ENCODE measurements at regions not wholly inside any gene's neighbourhood (a gene's known extent, or its start where the extent isn't known, plus 50 kb on each side); places are given as distances from the start of the nearest gene placed in this dataset.

DNA sequence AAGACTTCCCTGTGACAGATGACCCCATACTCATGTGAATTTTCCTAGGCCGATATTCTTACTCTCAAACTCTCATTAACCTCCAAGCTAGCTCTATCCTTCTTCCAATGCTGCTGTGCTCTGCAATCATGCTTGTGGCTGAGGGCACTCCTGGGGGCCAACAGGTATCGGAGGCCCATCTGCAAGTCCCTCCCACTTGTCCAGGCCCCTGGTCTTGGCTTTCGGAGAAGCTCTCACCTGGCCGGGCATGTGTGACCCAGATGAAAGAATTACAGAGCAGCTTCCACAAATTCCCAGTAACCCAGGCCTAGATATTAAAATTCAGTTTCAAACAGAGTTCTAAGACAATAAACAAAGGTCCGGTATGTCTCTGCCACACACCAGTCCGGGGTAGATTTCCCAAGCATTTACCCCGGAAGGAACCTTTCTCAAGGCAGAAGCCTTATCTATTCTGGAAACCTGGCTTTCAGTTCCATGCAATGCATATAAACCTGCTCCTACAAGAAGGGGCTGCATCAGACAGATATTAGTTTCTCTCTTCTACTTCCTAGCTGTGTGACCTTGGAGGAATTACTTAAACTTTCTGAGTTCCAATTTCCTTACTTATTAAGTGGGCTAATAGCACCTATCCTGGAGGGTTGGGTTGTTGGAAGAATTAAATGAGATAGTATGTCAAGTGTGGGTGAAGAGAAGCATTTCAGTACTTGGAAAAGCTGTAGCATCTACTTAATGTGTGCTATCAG is 270.8 kb downstream of the PTTG2 start:
- no peak for DNase-seq

DNA sequence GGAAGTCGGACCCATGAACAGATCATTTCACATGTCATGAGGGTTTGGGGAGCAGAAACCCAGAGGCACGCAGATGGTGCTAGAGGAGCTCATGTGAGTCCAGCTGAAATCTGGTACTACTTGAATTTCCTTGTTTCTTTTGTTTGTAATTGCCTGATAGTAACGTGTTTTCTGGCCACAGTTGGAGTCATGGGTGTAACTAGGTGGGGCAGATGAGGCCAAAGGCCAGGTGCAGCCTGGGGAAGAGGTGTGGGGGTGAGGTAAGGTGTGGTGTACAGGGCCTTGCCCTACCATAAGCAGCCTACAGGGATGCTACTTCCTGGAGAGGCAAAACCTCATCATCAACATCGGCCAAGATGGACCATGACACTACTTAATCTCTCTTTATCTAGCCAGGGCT is 271.4 kb downstream of the PTTG2 start:
- DNase-seq, result no peak

DNA sequence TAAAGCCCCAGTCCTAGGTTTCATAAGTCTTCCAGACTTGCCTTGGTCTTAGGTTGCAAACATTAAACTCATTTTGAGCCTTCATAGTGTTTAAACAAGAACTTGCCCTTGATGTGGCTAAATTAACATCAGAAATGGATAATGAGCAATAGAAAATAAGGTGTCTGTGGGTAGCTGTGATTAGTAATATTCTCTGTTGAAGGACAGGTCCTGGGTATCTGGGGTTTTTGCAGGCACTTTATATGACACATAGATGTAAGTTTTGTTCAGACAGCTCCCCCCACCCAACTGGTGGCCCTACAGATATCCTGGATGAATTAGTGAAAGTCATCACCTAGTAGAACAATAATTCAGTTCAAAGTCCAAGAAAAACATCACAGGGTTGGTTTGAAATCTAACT is 272.5 kb downstream of the PTTG2 start:
- no peak for DNase-seq

DNA sequence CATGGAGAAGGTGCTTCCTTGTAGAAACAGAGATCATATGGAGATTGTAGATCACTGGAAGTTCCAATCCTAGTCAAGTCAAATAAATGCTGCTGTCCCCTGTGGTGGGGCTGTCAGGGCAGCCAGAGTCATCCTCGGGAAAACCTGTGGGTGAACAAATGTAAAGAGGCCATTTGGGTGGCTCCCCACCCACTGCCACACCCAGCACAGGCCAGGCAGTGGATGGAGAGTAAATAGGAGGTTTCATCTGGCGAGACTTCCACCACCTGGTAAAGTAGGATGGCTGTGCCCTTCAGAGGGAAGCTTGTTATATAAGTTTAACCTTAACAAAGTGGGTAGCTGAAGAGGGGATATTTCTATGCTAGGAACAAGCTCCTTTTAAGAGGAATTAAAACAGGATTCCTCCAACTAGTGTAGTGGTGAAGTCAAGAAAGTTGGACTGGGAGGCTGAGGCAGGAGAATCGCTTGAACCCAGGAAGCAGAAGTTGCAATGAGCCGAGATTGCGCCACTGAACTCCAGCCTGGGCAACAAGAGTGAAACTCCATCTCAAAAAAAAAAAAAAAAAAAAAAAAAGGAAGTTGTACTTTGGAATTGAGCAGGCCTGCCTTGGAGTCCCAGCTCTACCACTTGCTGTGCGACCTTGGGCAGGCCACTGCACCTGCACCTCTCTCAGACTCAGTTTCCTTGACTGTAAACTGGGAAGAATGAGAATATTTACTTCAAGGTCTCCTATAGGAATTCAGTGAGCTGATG is 273.7 kb downstream of the PTTG2 start:
- no peak for DNase-seq

DNA sequence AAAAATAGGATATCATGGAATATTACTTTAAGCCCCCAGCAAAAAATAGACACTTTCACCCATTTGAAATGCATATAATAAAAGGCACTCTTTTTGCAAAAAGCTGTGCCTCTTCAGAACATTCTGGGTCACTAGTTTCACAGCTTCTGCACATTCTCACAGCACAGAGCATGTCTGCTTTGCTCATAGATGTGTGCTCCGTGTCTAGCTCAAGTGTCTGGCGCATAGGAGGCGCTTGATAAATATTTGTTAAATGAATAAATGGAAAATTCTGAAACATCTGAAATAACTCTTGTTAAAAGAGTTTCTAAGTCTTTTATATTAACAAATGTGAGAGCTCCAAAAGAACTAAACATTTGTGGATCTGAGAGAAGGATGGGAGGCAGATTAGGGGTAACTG is 275.2 kb downstream of the PTTG2 start:
- DNase-seq, result no peak

DNA sequence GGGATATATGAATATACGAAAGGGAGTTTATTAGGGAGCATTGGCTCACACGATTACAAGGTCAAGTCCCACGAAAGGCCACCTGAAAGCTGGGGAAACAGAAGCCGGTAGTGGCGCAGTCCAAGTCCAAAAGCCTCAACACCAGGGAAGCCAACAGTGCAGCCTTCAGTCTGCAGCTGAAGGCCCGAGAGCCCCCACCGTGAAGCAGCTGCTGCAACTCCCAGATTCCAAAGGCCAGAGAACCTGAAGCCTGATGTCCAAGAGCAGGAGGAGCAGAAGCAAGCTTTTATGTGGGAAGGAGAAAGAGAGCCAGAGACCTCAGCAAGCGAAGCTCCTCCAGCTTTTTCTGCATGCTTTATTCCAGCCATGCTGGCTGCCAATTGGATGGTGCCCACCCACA is 275.8 kb downstream of the PTTG2 start:
- DNase-seq, result no peak

DNA sequence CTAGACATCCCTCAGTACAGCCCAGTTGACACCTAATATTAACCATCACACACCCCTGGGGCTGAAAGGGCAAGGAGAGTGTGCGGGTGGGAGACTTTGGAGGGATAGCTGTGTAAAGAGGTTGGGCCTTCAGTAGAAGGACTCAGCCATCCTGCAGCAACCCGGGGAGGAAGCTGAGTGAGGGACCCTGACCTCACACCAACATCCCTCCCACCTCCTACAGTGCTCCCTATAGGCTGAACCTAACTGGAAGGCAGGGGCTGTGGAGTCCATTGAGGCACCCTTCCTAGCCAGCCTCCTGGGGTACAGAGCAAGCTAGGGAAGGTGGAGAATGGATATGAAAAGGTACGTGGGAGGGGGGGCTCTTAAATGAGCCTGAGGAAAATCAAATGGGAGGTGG is 276.3 kb downstream of the PTTG2 start:
- DNase-seq, result no peak

DNA sequence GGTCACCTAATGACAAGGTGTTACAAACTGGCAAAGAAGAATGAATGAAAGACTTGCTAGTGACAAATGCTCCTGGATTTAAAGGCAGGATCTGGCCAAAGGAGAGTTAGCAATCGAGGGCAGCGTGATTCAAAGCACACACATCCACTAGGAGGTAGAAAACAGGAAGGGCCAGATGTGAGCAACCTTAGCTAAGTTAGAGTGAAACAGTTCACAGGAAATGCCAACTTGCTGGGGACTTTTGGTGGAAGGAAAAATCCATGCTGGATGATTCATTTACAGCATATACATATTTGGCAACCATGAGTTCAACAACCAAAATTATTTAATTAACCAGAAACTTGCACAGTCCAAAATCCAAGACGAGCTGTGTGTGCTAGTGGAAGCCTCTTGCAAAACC is 276.9 kb downstream of the PTTG2 start:
- DNase-seq, result no peak

DNA sequence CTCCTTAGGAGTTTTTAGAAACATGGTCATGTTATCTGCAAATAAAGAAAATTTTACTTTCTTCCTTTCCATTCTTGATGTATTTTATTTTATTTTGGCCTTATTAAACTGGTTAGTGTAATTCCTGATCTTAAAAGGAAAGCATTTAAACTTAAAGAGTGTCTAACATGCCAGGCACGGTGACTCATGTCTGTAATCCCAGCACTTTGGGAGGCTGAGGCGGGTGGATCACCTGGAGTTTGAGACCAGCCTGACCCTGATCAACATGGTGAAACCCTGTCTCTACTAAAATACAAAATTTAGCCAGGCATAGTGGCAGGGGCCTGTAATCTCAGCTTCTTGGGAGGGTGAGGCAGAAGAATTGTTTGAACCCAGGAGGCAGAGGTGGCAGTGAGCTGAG is 281.3 kb downstream of the PTTG2 start:
- DNase-seq, result no peak

DNA sequence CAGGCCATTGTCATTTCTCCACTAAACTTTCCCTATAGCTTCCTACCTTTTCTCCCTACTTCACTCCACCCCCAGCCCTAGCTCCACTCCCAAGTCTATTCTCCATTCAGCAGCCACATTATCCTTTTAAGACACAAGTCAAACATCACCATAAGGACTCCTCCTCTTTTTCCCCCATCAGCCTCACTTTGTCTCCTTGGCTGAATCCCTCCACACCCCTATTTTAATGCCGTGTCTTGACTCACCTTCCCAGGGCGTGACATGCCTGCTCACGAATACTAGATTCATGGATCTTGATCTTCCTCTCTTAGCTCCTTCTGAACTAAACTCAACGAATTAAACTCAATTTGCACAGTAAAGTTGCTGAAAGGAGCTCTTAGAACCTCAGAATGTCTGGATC is 281.9 kb downstream of the PTTG2 start:
- DNase-seq, result no peak

DNA sequence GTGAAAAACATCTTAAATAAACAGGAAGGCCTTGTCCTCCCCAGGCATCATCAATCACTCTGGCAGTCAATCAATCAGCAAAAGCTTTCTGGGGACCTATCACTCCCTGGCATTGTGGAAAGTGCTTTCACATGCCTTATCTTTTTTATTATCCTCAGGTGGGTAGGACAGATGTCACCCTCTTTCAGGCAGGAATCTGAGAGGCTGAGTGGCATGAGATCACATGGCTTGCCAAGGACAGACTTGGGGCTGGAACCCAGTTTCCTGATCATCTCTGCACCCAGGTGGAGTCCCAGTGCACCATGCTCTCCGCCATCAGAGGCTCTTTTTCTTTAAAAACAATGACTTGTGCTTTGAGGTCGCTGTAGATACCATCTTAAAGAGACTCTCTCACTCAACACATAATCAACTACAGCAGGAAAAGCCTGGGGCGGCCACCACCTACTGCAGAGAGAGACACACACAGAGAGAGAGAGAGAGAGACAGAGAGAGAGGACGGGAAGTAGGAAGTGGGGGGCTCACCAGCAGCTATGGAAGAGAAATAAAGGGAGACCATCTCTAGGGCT is 282.7 kb downstream of the PTTG2 start:
- no peak for DNase-seq

DNA sequence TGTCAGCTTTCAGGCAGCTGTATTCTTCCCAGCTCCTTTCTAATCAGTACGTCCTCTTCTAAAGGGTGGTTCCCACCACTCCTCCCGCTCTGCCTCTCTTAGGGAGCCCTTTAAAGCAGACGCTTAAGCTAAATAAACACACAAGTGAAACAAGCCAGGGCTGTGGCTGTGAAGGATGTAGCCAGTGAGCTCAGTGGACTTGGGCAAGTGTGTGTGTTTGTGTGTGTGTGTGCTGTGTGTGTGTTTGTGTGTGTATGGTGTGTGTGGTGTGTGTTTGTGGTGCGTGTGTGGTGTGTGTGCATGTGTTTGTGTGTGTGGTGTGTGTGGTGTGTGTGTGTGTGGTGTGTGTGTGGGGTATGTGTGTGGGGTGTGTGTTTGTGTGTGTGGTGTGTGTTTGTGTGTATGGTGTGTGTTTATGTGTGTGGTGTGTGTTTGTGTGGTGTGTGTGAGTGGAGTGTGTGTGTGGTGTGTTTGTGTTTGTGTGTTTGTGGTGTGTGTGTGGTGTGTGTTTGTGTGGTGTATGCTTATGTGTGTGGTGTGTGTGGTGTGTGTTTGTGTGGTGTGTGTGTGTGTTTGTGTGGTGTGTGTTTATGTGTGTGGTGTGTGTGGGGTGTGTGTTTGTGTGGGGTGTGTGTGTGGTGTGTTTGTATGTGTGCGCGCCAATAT is 283.3 kb downstream of the PTTG2 start:
- no peak for DNase-seq

DNA sequence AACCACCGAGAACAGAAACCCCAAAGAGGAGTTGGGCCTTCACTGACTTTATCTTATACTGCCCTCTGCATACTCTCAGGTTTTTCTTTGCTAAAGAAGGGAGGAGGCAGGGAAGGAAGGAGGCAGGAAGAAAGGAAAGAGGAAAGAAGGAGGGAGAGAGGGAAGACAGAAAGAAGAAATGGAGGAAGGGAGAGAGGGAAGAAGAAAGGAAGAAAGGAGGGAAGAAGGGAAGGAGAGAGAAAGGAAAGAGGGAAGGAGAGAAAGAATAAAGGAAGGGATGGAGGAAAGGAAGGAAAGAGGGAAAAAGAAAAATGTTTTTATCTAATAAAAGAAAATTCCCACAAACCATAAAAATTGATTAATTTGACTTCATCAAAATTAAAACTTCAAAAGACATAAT is 294.6 kb downstream of the PTTG2 start:
- DNase-seq, result no peak

DNA sequence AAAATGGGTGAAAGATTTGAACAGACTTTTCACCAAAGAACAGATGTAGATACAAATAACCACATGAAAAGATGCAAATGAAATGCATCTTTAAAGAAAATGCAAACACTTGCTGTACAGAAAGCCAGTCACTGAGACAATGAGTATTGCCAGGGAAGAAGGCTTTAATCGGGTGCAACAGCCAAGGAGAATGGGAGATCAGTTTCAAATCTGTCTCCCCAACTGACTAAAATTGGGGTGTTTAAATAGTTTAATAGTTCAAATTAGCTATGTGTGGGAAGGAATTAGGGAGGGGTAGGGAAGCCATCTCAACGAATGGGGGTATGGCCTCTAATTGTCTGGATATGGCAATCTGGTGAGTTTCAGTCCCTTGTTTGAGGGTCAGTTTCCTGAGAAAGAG is 295.4 kb downstream of the PTTG2 start:
- no peak for DNase-seq

DNA sequence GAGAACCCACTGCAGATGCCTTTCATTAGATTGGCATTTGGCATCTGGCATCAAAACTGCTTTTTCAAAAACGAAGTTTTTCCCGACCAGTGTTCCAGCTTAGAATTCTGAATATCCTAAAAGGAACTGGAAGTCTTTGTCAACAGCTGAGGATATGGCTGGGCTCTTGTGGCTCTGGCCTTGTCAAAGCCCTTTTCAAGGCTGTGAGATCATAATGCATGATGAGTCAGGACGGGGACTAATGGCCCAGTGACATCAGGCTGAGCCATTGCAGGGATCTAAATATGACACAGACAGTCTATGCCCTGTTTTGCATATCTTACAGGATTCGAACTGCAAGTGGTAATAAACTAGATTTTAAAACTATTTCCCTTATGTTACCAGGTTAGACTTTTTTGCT is 306.4 kb downstream of the PTTG2 start:
- no peak for DNase-seq

DNA sequence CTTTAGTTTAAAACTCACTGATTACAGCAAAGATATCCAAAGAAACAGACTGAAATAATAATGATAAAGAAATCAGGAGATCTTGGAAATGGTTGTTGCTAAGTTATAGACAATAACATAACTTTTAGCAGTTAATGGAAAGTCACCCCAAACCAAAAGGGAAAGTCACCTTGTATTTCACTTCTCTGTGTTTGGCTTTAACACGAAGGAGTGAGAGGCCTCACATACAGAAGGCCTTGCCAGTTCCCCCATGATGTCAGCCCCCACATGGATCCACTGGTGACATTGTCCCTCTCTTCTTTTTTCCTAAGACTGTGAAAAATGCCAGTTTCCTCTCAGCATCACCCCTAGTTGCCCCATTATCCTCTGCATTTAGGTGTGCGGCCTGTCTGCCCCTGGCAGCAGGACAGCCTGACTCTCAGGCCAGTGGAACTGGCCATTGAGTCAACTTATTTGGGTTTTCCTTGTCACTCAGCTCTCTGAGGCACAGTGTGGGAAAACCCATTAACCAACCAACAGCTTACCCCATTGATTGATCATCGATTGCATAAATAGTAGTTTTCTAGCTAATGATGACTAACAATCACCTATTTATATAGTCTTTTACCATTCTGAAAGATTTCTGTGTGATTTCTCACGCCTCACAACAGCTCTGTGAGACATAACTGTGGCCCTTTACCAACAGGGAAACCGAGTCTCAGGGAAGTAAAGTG is 308.1 kb downstream of the PTTG2 start:
- no peak for DNase-seq

DNA sequence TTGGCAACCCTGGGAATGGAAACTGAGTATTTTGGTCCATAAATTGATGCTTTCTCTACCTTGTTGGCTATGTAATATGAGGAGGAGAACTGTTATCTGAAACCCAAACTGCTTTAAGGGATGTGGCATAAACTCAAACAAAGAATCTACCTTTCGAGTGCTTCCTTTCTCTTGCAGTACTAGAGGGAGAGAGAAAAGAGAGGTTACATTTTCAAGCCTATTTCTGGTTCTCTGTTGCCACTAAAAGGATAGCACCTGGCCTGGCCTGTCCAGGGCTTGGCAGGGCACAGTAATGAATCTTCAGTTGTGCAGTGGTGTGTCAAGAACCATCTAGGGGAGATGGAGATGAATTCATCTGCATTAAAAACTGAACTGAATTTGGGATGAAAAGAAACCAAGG is 308.6 kb downstream of the PTTG2 start:
- no peak for DNase-seq

DNA sequence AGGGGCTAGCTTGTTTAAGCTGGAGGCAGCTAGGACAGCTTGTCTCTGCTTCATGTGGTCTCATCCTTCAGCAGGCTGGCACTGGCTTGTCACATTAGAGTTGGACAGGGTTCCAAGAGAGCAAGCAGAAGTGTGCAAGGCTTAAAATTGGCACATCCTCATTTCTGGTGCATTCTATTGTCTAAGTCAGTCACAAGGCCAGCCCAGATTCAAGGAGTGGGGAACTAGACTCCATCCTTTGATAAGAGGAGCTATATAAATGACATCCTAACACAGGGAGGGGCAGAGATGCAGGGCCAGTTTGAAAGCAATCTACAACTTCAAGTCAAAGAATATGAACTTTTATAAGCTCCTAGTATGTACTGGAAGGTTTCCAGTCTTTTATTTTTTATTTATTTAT is 313.2 kb downstream of the PTTG2 start:
- DNase-seq, result no peak

DNA sequence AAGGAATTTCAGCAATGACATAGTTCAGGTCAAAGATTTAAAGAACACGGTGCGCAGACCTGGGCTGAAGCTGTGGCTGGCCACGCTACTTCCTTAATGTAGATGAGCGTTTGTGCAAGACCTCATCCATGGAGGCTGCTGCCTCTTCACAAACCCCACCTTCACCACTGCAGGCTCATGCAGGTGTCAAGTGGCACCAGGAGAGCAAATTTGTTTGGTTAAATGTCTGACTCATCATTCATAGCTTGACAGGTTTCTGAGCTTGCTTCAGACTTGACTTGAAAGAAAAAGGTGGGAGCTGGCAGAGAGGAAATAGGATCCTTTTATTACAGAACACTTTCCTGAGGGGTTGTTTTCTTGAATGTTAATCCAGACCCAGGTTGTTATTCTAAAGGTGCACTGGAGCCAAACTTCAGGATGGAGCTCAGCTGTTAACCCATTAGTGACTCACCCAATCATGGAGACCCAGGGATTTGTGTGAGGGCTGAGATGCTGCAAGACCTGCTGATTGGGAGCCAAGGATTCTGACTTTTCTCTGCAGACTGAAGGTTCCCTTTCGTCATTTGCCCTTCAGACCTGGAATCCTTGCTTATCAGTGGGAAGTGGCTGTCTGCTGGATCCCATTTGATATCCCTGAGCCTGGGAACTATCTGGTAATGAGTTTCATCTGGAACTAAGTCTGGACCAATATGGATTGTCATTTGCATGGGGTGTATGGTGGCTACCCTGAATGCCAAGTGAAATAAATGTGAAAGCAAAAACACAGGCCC is 315.3 kb downstream of the PTTG2 start:
- no peak for DNase-seq

DNA sequence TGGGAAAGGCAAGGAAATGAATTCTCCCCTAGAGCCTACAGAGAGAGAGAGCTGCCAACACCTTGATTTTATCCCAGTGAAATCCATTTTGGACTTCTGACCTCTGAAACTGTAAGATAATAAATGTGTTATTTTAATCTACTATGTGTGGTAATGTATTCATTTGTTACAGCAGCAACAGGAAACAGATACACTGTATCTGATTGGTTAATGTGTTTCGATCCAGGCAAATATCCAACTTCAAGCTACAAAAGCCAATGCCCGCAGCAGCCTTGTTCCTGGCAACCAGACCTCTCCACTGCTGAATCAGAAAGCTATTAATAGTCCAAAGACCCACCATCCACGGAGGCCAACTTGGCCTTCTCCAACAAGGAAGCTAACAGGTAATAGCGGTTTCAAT is 318.1 kb downstream of the PTTG2 start:
- DNase-seq, result no peak

DNA sequence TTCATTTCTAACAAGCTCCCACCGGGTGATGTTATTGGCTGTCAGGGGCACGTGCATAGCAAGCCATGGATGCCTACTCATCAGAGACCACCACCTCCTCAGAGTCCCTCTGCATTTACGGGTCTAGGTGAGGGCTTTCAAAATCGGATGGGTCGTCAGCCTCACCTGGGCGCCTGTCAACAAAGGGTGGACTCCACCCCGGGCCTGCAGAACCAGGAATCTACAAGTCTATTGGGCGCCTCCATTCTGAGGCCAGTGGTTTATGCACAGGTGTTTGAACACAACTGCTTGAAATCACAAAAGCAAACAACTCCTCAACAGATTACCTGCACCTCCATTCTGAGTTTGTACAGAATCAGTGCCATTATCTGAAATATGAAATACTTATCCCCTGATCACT is 318.9 kb downstream of the PTTG2 start:
- no peak for DNase-seq

DNA sequence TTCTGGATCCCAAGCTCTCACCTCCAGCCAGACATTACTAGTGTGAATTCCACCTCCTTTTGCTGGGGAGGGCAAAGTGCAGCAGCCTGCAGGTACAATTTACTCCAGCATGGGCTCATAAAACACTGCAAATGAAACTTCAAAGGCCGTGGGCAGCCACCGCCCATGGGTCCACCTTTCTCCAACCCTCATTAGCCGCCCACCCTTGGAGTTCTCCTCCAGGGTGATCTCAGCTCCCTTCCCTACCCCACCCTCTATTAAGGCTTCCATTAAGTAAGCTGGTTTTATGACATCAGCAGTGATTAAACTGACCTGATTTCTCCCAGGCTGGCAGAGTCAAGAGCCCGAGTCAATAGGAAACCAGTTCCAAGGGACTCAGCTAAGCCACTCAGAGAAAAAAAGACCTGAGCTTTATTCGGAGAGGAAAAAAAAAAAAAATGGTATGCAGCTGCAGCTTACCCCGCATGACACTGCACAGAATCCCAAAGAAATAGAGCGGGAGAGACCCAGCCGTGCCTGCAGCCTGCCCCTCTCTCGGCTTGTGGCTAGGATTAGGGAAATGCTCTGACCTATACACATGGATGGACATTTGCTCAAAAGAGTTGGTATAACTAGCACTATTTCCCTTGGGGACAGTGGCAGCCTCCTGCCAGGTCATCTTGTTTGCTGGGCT is 319.6 kb downstream of the PTTG2 start:
- no peak for DNase-seq

Measured in NCI-H748 treated with DMSO at 0.1 percent for 48 hours (cell line).